Osteoblast (primary cell): ENCODE measurements at regions not wholly inside any gene's neighbourhood (a gene's known extent, or its start where the extent isn't known, plus 50 kb on each side); places are given as distances from the start of the nearest gene placed in this dataset.

Experiments
- DNase-seq: peaks from one replicate; pipeline ENCODE4 v3.0.0; 2011; ENCODE audit warnings: low spot score, mixed read lengths; ENCODE audit not compliant: insufficient read length; ENCODE audit errors: missing footprints
- H2AFZ ChIP-seq: 2 replicates; pipeline ENCODE4 v1.6.0; 2011; ENCODE audit warnings: mild to moderate bottlenecking, low read length
- H3K27ac ChIP-seq: 2 replicates; pipeline ENCODE4 v1.5.1; 2011; ENCODE audit warnings: mild to moderate bottlenecking, low read depth, low read length, moderate library complexity
- H3K27me3 ChIP-seq: 2 replicates; pipeline ENCODE4 v1.6.0; 2012; ENCODE audit warnings: mild to moderate bottlenecking, control low read depth, inconsistent platforms, low read length, moderate library complexity; ENCODE audit not compliant: insufficient read depth
- H3K36me3 ChIP-seq: 2 replicates; pipeline ENCODE4 v1.5.1; 2011; ENCODE audit warnings: mild to moderate bottlenecking, low read length, control low read depth, moderate library complexity; ENCODE audit not compliant: insufficient read depth
- H3K4me1 ChIP-seq: 2 replicates; pipeline ENCODE4 v1.5.1; 2011; ENCODE audit warnings: mild to moderate bottlenecking, low read length, control low read depth, moderate library complexity; ENCODE audit not compliant: insufficient read depth
- H3K4me2 ChIP-seq: 2 replicates; pipeline ENCODE4 v1.6.0; 2011; ENCODE audit warnings: mild to moderate bottlenecking, low read length; ENCODE audit not compliant: insufficient read depth
- H3K4me3 ChIP-seq: fragments of 200-600 bp; sonication (generic); 3 replicates; pipeline ENCODE4 v1.5.1; 2012; ENCODE audit warnings: mild to moderate bottlenecking, low read length, inconsistent platforms; ENCODE audit not compliant: insufficient read depth
- H3K79me2 ChIP-seq: 2 replicates; pipeline ENCODE4 v1.6.0; 2012; ENCODE audit warnings: mild to moderate bottlenecking, low read length, control low read depth, inconsistent platforms; ENCODE audit not compliant: insufficient read depth
- H3K9me3 ChIP-seq: 2 replicates; pipeline ENCODE4 v1.5.1; 2011; ENCODE audit warnings: low read depth, low read length, control low read depth
- H4K20me1 ChIP-seq: 2 replicates; pipeline ENCODE4 v1.6.0; 2012; ENCODE audit warnings: mild to moderate bottlenecking, low read length, control low read depth; ENCODE audit not compliant: insufficient read depth
- TF ChIP-seq, protein P1 (sequence below): IDR thresholded peaks from 2 replicates; pipeline ENCODE4 v1.5.1; 2011; ENCODE audit warnings: mild to moderate bottlenecking, low read depth, low read length, moderate library complexity; ENCODE audit errors: extremely low read depth

DNA sequence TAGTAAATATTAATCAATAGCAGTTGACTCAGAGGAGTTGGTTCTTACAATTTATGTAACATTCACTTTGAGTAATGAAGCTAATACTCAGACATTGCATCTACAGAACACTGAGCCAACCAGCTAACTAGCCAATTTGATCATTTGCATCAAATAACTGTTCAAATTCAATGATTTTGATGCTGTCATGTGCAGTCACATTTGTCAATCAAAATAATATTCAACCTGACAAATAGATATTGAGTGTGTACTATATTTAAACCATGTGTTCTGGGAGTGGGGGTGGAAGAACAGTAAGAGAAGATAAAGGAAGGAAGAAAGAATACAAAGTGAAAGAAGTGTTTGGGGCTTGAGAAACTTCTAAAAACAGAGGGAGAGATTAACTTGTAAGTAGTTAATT lies 277.2 kb upstream of the ARHGEF26 start:
- Histone ChIP-seq H3K9me3 (no peaks in the 10 kb centered on the region), H3K4me1 (no peaks in the 10 kb centered on the region), H3K27ac (no peak overlapping the region), H2AFZ (no peak overlapping the region), H4K20me1 (no peaks in the 10 kb centered on the region), H3K27me3 (no peaks in the 10 kb centered on the region), H3K4me3 (no peak overlapping the region), H3K4me2 (no peak overlapping the region), H3K79me2 (no peaks in the 10 kb centered on the region), H3K36me3 (no peaks in the 10 kb centered on the region)
- TF ChIP-seq, protein P1, sequence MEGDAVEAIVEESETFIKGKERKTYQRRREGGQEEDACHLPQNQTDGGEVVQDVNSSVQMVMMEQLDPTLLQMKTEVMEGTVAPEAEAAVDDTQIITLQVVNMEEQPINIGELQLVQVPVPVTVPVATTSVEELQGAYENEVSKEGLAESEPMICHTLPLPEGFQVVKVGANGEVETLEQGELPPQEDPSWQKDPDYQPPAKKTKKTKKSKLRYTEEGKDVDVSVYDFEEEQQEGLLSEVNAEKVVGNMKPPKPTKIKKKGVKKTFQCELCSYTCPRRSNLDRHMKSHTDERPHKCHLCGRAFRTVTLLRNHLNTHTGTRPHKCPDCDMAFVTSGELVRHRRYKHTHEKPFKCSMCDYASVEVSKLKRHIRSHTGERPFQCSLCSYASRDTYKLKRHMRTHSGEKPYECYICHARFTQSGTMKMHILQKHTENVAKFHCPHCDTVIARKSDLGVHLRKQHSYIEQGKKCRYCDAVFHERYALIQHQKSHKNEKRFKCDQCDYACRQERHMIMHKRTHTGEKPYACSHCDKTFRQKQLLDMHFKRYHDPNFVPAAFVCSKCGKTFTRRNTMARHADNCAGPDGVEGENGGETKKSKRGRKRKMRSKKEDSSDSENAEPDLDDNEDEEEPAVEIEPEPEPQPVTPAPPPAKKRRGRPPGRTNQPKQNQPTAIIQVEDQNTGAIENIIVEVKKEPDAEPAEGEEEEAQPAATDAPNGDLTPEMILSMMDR = no peak
- no peak for DNase-seq

DNA sequence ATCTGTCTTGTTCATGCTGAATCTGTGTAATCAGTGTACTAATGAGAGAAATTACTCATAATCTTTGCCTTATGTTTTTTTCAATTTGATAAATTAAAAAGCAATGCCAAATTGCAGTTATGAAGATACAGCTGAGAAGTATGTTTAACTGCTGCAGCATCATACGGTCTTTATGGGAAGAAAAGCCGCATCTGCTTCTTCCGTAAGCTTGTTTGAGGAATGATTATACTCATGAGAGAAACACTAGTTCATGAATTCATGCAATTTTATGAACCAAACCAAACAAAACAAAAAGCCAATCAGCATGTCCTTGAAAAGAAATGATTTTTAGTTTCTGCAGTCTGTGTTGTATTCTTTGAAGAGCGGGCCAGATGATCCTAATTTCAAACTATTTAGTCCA lies 275.9 kb upstream of the ARHGEF26 start:
- no peaks in the 10 kb centered on the region for H3K27me3 ChIP-seq
- H3K4me1 ChIP-seq = no peaks in the 10 kb centered on the region
- no peak overlapping the region for H3K4me3 ChIP-seq
- no peak overlapping the region for H3K27ac ChIP-seq
- H3K4me2 ChIP-seq = no peak overlapping the region
- H2AFZ ChIP-seq = no peak overlapping the region
- H3K36me3 ChIP-seq = no peaks in the 10 kb centered on the region
- H3K79me2 ChIP-seq = no peaks in the 10 kb centered on the region
- no peak for DNase-seq
- no peaks in the 10 kb centered on the region for H4K20me1 ChIP-seq
- H3K9me3 ChIP-seq = no peaks in the 10 kb centered on the region
- TF ChIP-seq, protein P1 = no peak

GRCh38 chr3:153848702-153849101 lies 272.5 kb upstream of the ARHGEF26 start:
- Histone ChIP-seq H4K20me1 (no peaks in the 10 kb centered on the region), H3K27ac (no peak overlapping the region), H2AFZ (no peak overlapping the region), H3K27me3 (no peaks in the 10 kb centered on the region), H3K9me3 (no peaks in the 10 kb centered on the region), H3K4me2 (no peak overlapping the region), H3K4me3 (no peak overlapping the region), H3K4me1 (no peaks in the 10 kb centered on the region), H3K36me3 (no peaks in the 10 kb centered on the region), H3K79me2 (no peaks in the 10 kb centered on the region)
- DNase-seq = no peak
- TF ChIP-seq, protein P1 = no peak

GRCh38 chr3:153852355-153852754 lies 268.8 kb upstream of the ARHGEF26 start:
- Histone ChIP-seq H3K4me3 (no peak overlapping the region), H2AFZ (no peak overlapping the region), H3K27ac (no peak overlapping the region), H3K27me3 (no peaks in the 10 kb centered on the region), H3K9me3 (no peaks in the 10 kb centered on the region), H3K79me2 (no peaks in the 10 kb centered on the region), H4K20me1 (no peaks in the 10 kb centered on the region), H3K36me3 (no peaks in the 10 kb centered on the region), H3K4me1 (no peaks in the 10 kb centered on the region), H3K4me2 (no peak overlapping the region)
- TF ChIP-seq, protein P1 = no peak
- DNase-seq = no peak
